GM12892 (cell line): ENCODE measurements at regions not wholly inside any gene's neighbourhood (a gene's known extent, or its start where the extent isn't known, plus 50 kb on each side); places are given as distances from the start of the nearest gene placed in this dataset.

ENCODE experiments used
- POLR2A ChIP-seq: IDR thresholded peaks from 2 replicates; pipeline ENCODE4 v1.6.1; 2011; ENCODE audit warnings: low read depth, low read length, control low read depth
- POLR2AphosphoS5 ChIP-seq: IDR thresholded peaks from 2 replicates; pipeline ENCODE4 v1.6.1; 2011; ENCODE audit warnings: low read depth, low read length, control low read depth
- TAF1 ChIP-seq: IDR thresholded peaks from 2 replicates; pipeline ENCODE4 v1.6.1; 2011; ENCODE audit warnings: low read depth, mild to moderate bottlenecking, control low read depth, low read length, borderline replicate concordance

- TF ChIP-seq POLR2A (no peak), POLR2AphosphoS5 (no peak), TAF1 (no peak)
Measured at GRCh38 chr6:113635222-113635986, 221.7 kb upstream of the MARCKS start.
